ENCODE measurements at regions not wholly inside any gene's neighbourhood (a gene's known extent, or its start where the extent isn't known, plus 50 kb on each side); places are given as distances from the start of the nearest gene placed in this dataset.

DNA sequence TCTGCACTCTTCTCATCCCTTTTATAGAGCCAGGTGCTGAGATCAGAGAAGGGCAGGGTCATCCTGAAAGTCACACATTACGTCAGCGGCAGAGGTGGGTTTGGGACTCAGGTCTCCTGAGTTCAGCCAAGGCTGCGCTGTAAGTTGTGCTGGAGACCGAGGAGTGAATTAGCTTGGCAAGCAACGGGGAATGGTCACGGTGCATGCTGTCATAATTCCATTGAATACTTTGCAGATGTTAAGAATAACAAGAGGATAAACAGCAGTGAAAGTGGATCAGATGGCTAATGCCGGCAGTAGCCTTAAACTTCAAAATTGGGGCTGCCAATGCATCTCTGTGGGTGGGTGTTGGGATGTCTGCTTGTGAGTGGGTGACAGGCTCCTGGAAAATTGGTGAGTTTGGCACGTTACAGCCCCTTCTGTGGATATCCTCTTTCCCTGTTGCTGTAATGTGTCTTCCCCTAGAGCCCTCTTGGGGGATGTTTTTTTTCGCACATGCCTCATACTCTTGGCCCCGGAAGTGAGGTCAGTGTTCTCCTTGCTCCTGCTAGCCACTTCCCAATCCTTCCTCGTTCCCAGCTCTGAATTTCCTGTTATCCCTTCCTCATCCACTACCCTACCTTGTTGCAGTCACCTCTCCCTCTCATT lies 287.1 kb upstream of the SRRM4 start:
- DNase-seq (ENCODE audit: low read depth): no peak

- no peak for DNase-seq (ENCODE audit: low read depth)
Measured at GRCh38 chr12:118704527-118705241, 276.7 kb upstream of the SRRM4 start.

GRCh38 chr12:118706437-118706836 lies 274.9 kb upstream of the SRRM4 start:
- no peak for DNase-seq (ENCODE audit: low read depth)

GRCh38 chr12:118709946-118710345 lies 271.4 kb upstream of the SRRM4 start:
- DNase-seq (ENCODE audit: low read depth): no peak

GRCh38 chr12:118711185-118711584 lies 270.2 kb upstream of the SRRM4 start:
- no peak for DNase-seq (ENCODE audit: low read depth)

DNA sequence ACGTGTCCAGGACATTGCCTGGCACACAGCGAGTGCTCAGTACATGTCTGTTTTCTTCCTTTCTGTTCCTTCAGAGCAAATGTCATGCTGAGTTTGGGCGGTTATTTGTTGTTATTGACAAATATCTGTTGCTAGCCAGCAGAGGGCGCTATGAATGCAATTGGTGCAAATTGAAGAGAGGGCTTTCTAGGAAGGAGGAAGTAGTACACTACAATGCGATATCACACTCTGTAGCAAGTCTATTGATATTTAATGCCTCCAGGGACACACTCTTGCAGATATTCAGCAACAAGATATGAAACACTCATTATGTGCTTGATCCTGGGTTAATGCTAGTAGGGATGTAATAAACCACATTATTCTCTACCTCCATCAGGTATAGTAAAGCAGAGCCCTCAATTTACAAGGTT lies 267.3 kb upstream of the SRRM4 start:
- DNase-seq (ENCODE audit: low read depth): no peak

DNA sequence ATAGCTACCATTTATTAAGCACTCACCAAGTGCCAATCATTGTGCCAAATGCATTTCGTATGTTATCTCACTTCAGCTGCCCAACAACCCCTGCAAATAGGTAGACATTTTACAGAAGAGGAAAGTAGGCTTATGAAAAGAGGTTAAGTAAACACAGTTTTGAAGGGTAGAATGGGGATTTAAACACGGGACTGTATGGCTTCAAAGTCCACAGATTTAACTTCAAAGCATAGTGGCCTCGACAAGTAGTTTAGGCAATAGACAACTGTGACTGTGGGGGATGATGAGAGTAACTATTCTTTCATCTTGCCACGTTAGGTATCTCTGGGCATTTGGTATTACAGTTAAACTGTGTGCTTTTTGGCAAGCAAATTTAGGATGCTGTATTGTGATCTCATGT lies 266.8 kb upstream of the SRRM4 start:
- no peak for DNase-seq (ENCODE audit: low read depth)

DNA sequence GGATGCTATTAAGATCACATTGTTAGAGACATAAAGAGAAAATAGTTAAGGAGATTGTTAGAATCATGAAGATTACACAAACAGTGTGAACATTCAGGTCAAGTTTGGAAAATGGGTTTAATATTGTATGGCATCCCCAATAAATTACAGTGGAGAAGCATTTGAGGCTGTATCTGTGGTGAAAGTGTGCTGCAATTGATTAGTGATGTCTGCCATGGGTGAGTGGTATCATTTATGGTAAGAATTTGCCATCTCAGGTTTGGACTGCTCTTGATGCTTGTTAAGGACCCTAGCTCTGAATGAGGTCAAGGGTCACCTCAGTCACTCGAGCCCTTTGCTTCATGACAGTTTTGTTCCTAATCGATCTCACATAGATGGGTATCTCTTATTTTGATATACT lies 265.7 kb upstream of the SRRM4 start:
- no peak for DNase-seq (ENCODE audit: low read depth)

- no peak for DNase-seq (ENCODE audit: low read depth)
Measured at GRCh38 chr12:118727196-118727978, 254.0 kb upstream of the SRRM4 start.

DNA sequence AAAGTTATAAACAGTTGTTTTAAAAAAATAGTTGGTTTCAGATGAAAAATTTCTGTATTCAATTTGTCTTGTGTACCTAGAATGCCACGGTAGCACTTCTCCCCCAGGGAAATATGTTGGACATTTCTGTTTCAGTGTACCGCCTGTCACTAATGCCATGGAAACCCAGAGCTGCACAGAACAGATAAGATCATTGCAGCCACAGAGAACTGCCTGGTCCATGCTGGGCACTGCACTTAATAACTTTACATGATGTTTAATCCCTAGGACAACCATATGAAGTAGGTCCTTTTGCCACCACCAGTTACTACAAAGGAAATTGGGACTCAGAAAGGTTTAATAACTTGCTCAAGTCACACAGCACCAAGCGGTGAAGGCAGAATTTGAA lies 253.4 kb upstream of the SRRM4 start:
- DNase-seq (ENCODE audit: low read depth): no peak

DNA sequence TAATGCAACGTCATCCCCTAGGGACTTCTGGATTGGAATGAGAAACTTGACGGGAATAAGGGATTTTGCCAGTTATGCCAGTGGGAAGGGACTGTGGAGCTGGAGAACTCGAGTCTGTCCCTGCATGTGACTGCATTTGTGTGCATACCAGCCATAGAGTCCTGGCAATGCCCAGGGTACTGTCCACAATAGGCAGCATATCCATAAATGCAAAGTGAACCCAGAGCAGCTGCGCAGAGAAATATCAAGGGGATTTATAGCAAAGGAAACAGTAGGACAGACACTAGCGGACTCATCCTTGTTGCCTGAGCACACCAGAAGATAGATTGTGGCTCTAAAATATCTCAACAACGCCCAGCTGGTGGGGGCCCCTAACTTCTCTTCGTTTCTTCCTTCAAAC lies 247.1 kb upstream of the SRRM4 start:
- DNase-seq (ENCODE audit: low read depth): no peak

GRCh38 chr12:118737985-118738540 lies 243.3 kb upstream of the SRRM4 start:
- DNase-seq (ENCODE audit: low read depth): no peak

GRCh38 chr12:118741194-118741593 lies 240.1 kb upstream of the SRRM4 start:
- no peak for DNase-seq (ENCODE audit: low read depth)

- no peak for DNase-seq (ENCODE audit: low read depth)
Measured at GRCh38 chr12:118742431-118742830, 238.9 kb upstream of the SRRM4 start.

GRCh38 chr12:118743896-118744700 lies 237.2 kb upstream of the SRRM4 start:
- no peak for DNase-seq (ENCODE audit: low read depth)

DNA sequence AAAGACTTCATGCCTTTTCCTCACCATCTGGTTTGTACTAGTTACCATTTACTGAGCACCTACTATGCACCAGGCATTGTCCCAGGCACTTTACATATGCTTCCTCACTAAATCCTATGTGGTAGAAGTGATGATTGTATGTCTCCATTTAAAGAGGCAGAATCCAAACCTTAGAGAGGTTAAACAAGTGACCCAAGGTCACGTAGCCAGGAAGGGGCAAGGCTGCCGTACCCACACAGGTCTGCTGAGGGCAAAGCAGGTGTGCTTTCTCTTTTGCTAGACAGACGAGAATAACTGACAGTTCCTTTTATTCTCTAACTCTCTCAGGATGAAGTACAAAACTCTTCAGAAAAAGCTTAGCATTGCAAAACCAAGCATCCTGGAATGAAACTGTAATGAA lies 235.2 kb upstream of the SRRM4 start:
- no peak for DNase-seq (ENCODE audit: low read depth)

GRCh38 chr12:118746960-118747359 lies 234.4 kb upstream of the SRRM4 start:
- no peak for DNase-seq (ENCODE audit: low read depth)

DNA sequence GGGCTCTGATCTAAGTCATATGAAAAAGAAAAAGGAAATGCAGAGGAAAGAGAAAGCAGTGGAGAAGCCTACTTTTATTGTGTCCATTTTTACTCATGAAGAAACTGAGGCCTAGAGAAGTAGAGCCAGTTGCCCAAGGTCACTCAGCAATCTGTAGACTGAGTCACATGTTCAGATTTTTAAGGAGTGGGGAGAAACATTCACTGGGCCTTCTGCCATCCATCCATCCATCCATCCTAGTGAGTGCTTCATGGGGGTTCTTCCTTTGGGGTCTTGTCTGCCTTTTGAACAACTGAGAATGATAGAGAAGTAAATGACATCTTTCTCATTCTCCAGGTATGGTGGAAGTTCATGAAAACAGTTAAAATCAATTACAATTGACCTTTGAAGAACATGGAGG lies 233.6 kb upstream of the SRRM4 start:
- no peak for DNase-seq (ENCODE audit: low read depth)

GRCh38 chr12:118748478-118749380 lies 232.6 kb upstream of the SRRM4 start:
- DNase-seq (ENCODE audit: low read depth): no peak

DNA sequence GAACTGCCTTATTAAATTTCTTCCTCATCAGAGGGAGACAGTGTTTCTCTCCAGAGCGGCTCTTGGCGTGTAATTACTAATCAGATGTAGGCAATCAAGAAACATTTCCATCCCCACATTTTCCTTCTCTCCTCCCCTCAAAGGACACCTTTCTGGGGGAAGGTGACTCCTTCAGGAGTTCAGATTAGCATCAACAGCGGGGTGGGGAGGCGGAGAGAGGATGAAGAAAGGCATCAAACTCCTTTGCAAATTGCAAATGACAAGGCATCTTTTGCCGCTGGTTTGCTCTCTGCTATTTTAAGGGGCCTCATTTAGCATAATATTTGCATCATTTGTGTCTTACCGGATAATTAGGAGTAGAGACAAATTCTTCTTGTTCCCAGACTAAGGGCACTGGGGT lies 231.7 kb upstream of the SRRM4 start:
- no peak for DNase-seq (ENCODE audit: low read depth)

GRCh38 chr12:118750666-118751065 lies 230.7 kb upstream of the SRRM4 start:
- no peak for DNase-seq (ENCODE audit: low read depth)

Measured in LHCN-M2 (cell line).